ENCODE measurements at regions not wholly inside any gene's neighbourhood (a gene's known extent, or its start where the extent isn't known, plus 50 kb on each side); places are given as distances from the start of the nearest gene placed in this dataset.

GRCh38 chr20:60815656-60816055 lies 436.4 kb upstream of the CDH4 start:
- DNase-seq: no peak

GRCh38 chr20:60816901-60817300 lies 435.2 kb upstream of the CDH4 start:
- DNase-seq: no peak

GRCh38 chr20:60817891-60818290 lies 434.2 kb upstream of the CDH4 start:
- DNase-seq: no peak

GRCh38 chr20:60819511-60819910 lies 432.6 kb upstream of the CDH4 start:
- DNase-seq: no peak

DNA sequence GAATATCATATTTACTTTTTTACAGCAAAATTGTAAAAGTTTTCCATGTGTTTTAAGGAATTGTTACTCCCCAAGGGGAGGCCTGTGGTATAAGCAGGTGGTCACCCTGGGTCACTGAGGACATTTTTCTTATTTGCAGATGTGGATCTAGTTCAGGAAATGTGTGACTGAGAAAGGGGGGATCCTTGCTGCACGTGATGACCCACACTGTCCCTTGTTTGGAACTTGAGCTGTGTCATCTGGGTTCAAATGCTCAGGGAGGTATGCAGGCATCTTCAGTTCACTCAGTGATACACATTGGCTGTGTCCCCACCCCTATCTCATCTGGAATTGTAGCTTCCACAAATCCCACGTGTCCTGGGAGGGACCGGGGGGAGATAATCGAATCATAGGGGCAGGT lies 431.9 kb upstream of the CDH4 start:
- DNase-seq: no peak

- no peak for DNase-seq
These were observed 431.1 kb upstream of the CDH4 start for GRCh38 chr20:60820918-60821317.

- no peak for DNase-seq
These were observed 429.1 kb upstream of the CDH4 start for GRCh38 chr20:60822699-60823607.

GRCh38 chr20:60835876-60836275 lies 416.2 kb upstream of the CDH4 start:
- DNase-seq: no peak

- no peak for DNase-seq
These were observed 414.8 kb upstream of the CDH4 start for GRCh38 chr20:60837173-60837770.

GRCh38 chr20:60838297-60838696 lies 413.8 kb upstream of the CDH4 start:
- no peak for DNase-seq

- DNase-seq: no peak
These were observed 411.1 kb upstream of the CDH4 start for GRCh38 chr20:60840971-60841370.

DNA sequence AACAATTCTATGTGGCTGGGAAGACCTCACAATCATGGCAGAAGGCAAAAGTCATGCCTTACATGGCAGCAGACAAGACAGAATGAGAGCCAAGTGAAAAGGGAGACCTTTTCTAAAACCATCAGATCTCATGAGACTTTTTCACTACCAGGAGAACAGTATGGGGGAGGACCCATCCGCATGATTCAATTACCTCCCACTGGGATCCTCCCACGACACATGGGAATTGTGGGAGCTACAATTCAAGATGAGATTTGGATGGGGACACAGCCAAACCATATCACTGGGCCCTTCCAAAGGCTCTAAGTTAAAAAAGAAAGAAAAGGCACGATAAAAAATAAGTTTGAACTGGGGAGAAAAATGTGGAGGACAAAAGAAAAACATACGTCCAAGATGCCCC lies 406.9 kb upstream of the CDH4 start:
- no peak for DNase-seq

DNA sequence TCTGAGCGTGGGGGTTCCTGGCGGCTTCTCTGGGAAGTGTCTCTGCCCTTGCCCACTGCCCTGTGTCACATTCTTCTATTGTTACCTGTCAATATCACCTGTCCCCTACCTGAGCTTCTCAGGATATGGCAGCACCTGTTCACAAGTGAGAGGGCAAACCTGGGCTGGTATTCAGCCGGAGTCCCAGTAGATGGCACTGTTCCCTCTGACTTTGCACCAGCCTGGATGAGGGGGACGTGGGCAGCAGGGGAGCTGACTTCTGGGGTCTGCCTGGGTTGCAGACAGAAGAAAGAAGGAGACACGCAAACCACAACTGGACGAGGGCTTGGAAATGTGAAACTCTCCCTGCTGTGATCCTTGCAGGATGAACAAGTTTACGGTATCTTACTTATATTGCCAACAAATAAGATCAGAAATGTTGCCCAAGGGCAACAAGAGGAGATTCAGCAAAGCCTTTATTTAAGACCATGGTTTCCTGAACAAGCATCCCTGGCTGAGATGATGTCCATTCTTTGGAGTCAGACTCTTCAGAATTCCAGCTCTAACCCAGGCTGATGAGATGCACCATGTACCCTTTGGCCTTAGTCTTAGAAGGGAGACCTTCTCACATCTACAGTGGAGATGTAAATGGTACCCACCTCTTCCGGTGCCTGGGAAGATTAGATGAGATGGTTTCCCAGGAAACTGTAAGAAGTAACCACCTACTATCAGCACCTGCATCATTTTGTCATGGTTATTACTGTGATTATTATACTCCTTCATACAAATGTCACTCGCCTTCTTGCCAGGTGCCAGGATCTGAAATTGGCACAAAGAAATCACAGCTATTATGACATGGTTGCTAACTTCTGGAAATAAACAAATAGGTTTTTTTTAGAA lies 400.0 kb upstream of the CDH4 start:
- no peak for DNase-seq

DNA sequence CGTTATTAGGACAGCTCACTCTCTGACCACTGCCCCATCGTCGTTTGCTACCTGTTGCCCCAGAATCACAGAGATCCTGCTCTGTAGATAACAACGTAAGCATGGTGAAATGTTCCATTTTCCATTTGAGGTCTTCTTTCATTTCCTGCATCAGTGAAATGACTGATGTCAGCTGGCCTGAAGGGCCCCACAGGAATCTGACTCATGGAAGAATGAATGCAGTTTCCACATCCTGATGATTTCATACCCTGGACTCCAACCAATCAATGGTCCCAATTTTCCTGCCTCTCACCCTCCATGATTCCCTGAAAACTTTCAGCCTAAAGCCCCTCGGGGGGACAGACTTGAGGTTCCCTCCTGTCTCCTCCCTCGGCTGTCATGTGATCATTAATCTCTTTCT lies 394.4 kb upstream of the CDH4 start:
- no peak for DNase-seq

GRCh38 chr20:60862601-60863000 lies 389.5 kb upstream of the CDH4 start:
- DNase-seq: no peak

DNA sequence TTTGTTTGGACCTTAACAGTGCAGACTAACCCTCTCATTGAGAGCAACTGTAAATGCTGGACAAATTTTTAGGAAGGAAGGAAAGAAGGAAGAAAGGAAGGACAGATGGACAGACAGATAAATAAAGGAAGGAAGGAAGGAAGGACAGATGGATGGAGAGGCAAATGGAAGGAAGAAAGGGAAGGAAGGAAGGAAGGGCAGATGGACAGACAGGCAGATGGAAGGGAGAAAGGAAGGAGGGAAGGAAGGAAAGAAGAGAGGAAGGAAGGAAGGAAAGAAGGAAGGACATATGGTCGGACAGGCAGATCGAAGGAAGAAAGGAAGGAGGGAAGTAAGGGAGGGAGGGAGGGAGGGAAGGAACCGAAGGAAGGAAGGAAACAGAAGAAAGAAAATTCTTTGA lies 388.5 kb upstream of the CDH4 start:
- no peak for DNase-seq

- DNase-seq: no peak
These were observed 384.5 kb upstream of the CDH4 start for GRCh38 chr20:60867589-60867988.

- DNase-seq: no peak
These were observed 383.7 kb upstream of the CDH4 start for GRCh38 chr20:60868316-60868891.

DNA sequence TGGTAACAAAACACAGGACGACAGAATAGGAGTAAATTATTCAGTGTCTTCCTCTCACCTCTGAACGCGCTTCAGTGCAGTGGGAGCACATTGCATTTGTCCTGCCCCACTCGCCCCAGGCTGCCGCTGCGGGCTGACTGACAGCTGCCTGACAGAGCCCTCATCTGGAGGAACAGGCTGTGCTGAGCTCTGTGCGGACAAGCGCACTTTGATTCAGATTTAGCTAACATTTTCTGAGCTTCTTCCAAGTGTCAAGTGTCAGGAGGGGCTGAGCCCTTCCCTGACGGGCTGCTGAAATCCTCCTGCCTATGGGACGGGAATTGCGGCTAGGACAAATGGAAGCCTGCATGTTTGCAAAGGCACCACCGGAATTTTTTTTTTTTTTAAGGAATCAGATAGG lies 383.0 kb upstream of the CDH4 start:
- DNase-seq: no peak

GRCh38 chr20:60869625-60870024 lies 382.4 kb upstream of the CDH4 start:
- no peak for DNase-seq

- DNase-seq: no peak
These were observed 382.0 kb upstream of the CDH4 start for GRCh38 chr20:60870040-60870439.

DNA sequence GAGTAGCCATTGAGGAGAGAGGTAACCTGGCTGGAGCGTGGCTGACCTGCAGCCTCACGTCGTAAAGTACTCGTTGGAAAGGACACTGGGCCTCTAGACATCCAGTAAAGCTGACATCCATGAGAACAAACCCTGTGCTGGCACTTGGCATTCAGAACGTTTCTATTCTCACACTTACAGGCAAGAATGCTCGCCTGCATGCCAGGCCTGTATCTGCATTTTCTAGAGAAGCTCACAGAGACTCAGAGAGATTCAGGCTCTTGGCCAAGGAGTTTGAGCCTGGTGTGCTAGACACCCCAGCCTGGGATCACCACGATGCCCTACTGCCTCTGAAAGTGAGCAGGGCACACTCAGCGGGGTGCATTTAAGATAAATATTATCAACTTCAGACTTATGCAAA lies 379.8 kb upstream of the CDH4 start:
- no peak for DNase-seq
